ENCODE measurements at regions not wholly inside any gene's neighbourhood (a gene's known extent, or its start where the extent isn't known, plus 50 kb on each side); places are given as distances from the start of the nearest gene placed in this dataset.

- no peak for TF ChIP-seq CTCF (IDR thresholded peaks at IDR 0.05; ENCODE audit: extremely low read depth, insufficient read depth, missing control alignments)
- no peak for DNase-seq (ENCODE audit: low spot score)
- in situ Hi-C loops (cut with MboI; ENCODE audit: low pct_unique_long_range_greater_than_20kb, low sequenced_read_pairs, unreplicated experiment) = no loop called here
These were observed 333.9 kb upstream of the TBC1D5 start for GRCh38 chr3:18076301-18076700.

GRCh38 chr3:18075799-18076198 lies 333.4 kb upstream of the TBC1D5 start:
- in situ Hi-C loops (cut with MboI; ENCODE audit: low pct_unique_long_range_greater_than_20kb, low sequenced_read_pairs, unreplicated experiment) = no loop called here
- no peak for DNase-seq (ENCODE audit: low spot score)
- TF ChIP-seq CTCF (IDR thresholded peaks at IDR 0.05; ENCODE audit: extremely low read depth, insufficient read depth, missing control alignments) = no peak

GRCh38 chr3:18071833-18072232 lies 329.4 kb upstream of the TBC1D5 start:
- no peak for DNase-seq (ENCODE audit: low spot score)
- in situ Hi-C loops (cut with MboI; ENCODE audit: low pct_unique_long_range_greater_than_20kb, low sequenced_read_pairs, unreplicated experiment) = no loop called here
- TF ChIP-seq CTCF (IDR thresholded peaks at IDR 0.05; ENCODE audit: extremely low read depth, insufficient read depth, missing control alignments) = no peak

GRCh38 chr3:18070944-18071343 lies 328.5 kb upstream of the TBC1D5 start:
- DNase-seq (ENCODE audit: low spot score) = no peak
- in situ Hi-C loops (cut with MboI; ENCODE audit: low pct_unique_long_range_greater_than_20kb, low sequenced_read_pairs, unreplicated experiment) = no loop called here
- TF ChIP-seq CTCF (IDR thresholded peaks at IDR 0.05; ENCODE audit: extremely low read depth, insufficient read depth, missing control alignments) = no peak

- in situ Hi-C loops (cut with MboI; ENCODE audit: low pct_unique_long_range_greater_than_20kb, low sequenced_read_pairs, unreplicated experiment) = no loop called here
- TF ChIP-seq CTCF (IDR thresholded peaks at IDR 0.05; ENCODE audit: extremely low read depth, insufficient read depth, missing control alignments) = no peak
- DNase-seq (ENCODE audit: low spot score) = no peak
These were observed 327.8 kb upstream of the TBC1D5 start for GRCh38 chr3:18070231-18070630.

- no peak for DNase-seq (ENCODE audit: low spot score)
- no peak for TF ChIP-seq CTCF (IDR thresholded peaks at IDR 0.05; ENCODE audit: extremely low read depth, insufficient read depth, missing control alignments)
- in situ Hi-C loops (cut with MboI; ENCODE audit: low pct_unique_long_range_greater_than_20kb, low sequenced_read_pairs, unreplicated experiment) = no loop called here
These were observed 327.1 kb upstream of the TBC1D5 start for GRCh38 chr3:18069568-18069967.

All from GM13977 (cell line).